ENCODE measurements at regions not wholly inside any gene's neighbourhood (a gene's known extent, or its start where the extent isn't known, plus 50 kb on each side); places are given as distances from the start of the nearest gene placed in this dataset.

DNA sequence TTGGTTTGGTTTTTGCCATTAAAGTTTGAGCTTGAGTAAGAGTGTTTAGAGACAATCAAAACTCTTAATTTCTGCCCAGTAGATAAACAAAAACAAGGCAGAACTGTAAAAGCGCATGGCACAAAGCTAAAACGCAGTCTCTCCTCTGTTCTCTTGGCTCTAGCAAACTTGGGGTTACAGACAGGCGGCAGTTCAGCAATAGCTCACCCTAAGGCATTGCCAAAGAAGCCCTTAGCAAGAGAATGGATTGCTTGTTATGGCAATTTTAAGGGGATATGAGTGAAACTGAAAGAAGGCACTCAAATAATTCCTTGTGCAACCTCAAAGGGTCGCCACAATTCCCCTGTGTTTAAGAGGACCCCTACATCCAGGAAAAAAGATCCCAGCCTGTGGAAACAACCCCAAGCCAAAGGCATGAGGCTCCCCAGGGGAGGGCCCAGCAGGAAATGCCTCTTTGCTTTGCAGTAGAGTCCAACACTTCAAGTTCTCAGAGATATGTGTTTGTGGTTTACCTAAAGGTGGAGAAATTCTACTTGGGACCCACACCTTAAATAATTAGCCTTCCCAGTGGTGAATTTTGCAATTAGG lies 317.0 kb upstream of the MPDZ start:
- TF ChIP-seq, protein P1, sequence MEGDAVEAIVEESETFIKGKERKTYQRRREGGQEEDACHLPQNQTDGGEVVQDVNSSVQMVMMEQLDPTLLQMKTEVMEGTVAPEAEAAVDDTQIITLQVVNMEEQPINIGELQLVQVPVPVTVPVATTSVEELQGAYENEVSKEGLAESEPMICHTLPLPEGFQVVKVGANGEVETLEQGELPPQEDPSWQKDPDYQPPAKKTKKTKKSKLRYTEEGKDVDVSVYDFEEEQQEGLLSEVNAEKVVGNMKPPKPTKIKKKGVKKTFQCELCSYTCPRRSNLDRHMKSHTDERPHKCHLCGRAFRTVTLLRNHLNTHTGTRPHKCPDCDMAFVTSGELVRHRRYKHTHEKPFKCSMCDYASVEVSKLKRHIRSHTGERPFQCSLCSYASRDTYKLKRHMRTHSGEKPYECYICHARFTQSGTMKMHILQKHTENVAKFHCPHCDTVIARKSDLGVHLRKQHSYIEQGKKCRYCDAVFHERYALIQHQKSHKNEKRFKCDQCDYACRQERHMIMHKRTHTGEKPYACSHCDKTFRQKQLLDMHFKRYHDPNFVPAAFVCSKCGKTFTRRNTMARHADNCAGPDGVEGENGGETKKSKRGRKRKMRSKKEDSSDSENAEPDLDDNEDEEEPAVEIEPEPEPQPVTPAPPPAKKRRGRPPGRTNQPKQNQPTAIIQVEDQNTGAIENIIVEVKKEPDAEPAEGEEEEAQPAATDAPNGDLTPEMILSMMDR (IDR thresholded peaks at IDR 0.05; ENCODE audit: low read depth, low read length): no peak
- TF ChIP-seq EZH2phosphoT487 (IDR thresholded peaks at IDR 0.05; ENCODE audit: low read depth): no peak

Data from OCI-LY3 (cell line).